GM12878 (cell line): ENCODE measurements at regions not wholly inside any gene's neighbourhood (a gene's known extent, or its start where the extent isn't known, plus 50 kb on each side); places are given as distances from the start of the nearest gene placed in this dataset.

ENCODE experiments used
- BHLHE40 ChIP-seq, 2 experiments: fragments of 450-650 bp in 1 of 2; IDR thresholded peaks; 2 replicates each; pipeline ENCODE4 v1.6.1; 2011 to 2017; ENCODE audit warnings: low read depth in 2 of 2, borderline replicate concordance in 1 of 2, improper control_type of control experiment in 1 of 2, low read length in 1 of 2, mild to moderate bottlenecking in 1 of 2
- CHD2 ChIP-seq: IDR thresholded peaks from 2 replicates; pipeline ENCODE4 v1.6.1; 2011; ENCODE audit warnings: low read depth, low read length, improper control_type of control experiment, borderline replicate concordance
- POLR2AphosphoS5 ChIP-seq: IDR thresholded peaks from 2 replicates; pipeline ENCODE4 v1.6.1; 2011; ENCODE audit warnings: mild to moderate bottlenecking, low read length, inconsistent platforms
- SIX5 ChIP-seq: IDR thresholded peaks from 2 replicates; pipeline ENCODE4 v1.6.1; 2011; ENCODE audit warnings: mild to moderate bottlenecking, low read depth, low read length, moderate library complexity; ENCODE audit not compliant: severe bottlenecking
- STAT3 ChIP-seq: IDR thresholded peaks from 2 replicates; pipeline ENCODE4 v1.6.1; 2011; ENCODE audit warnings: low read depth, low read length, improper control_type of control experiment
- ZZZ3 ChIP-seq: IDR thresholded peaks from 2 replicates; pipeline ENCODE4 v1.6.1; 2011; ENCODE audit warnings: low read depth; ENCODE audit not compliant: control insufficient read depth, insufficient read length
- TF ChIP-seq, protein P1 (sequence below), 3 experiments: IDR thresholded peaks in 2 of 3; conservative IDR thresholded peaks in 1 of 3; 2 replicates each; pipeline ENCODE4 v1.5.1; 2011; ENCODE audit warnings: low read depth in 3 of 3, low read length in 3 of 3, mild to moderate bottlenecking in 3 of 3, control low read depth in 2 of 3, moderate library complexity in 2 of 3, inconsistent platforms in 1 of 3, mixed read lengths in 1 of 3; ENCODE audit not compliant: control insufficient read depth in 2 of 3, insufficient read depth in 1 of 3; ENCODE audit errors: extremely low read depth in 1 of 3

DNA sequence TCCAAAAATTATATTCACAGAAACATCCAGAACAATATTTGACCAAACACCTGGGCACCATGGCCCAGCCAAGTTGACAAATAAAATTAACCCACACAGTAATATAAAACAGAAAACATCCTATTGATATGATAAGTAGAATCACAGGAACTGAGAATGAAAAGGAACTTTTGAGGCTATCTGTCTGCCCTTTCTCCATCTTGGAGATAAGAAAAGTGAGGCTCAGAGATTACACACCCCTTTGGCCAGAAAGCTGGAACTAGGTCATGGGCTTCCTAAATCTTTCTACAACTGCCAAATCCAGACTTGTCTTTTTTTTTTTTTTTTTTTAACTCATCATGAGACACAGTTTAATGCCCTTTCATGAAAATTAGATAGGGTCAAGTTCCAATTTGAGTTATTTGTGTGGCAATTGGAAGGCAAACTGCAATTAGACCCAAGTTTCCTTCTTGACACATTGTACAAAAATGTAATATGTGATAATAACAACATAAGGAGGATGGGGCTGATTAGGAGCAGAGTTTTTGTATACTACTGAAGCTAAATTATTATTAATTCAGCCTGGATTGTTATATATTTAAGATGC, 137.2 kb downstream of the RPL22L1 start:
- TF ChIP-seq STAT3 (no peak), BHLHE40 (IDR thresholded peaks at IDR 0.05; ENCODE audit: borderline replicate concordance in 1 of 2, low read depth in 2 of 2, low read length in 1 of 2) (no peak), CHD2 (no peak), POLR2AphosphoS5 (no peak), SIX5 (no peak), ZZZ3 (no peak)
- TF ChIP-seq, protein P1, sequence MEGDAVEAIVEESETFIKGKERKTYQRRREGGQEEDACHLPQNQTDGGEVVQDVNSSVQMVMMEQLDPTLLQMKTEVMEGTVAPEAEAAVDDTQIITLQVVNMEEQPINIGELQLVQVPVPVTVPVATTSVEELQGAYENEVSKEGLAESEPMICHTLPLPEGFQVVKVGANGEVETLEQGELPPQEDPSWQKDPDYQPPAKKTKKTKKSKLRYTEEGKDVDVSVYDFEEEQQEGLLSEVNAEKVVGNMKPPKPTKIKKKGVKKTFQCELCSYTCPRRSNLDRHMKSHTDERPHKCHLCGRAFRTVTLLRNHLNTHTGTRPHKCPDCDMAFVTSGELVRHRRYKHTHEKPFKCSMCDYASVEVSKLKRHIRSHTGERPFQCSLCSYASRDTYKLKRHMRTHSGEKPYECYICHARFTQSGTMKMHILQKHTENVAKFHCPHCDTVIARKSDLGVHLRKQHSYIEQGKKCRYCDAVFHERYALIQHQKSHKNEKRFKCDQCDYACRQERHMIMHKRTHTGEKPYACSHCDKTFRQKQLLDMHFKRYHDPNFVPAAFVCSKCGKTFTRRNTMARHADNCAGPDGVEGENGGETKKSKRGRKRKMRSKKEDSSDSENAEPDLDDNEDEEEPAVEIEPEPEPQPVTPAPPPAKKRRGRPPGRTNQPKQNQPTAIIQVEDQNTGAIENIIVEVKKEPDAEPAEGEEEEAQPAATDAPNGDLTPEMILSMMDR (IDR thresholded peaks at IDR 0.05 in 2 of 3, conservative IDR thresholded peaks at IDR 0.05 in 1 of 3; ENCODE audit: control insufficient read depth in 2 of 3, extremely low read depth in 1 of 3, insufficient read depth in 1 of 3, low read depth in 3 of 3, low read length in 3 of 3), result no peak
